ENCODE measurements at regions not wholly inside any gene's neighbourhood (a gene's known extent, or its start where the extent isn't known, plus 50 kb on each side); places are given as distances from the start of the nearest gene placed in this dataset.

DNA sequence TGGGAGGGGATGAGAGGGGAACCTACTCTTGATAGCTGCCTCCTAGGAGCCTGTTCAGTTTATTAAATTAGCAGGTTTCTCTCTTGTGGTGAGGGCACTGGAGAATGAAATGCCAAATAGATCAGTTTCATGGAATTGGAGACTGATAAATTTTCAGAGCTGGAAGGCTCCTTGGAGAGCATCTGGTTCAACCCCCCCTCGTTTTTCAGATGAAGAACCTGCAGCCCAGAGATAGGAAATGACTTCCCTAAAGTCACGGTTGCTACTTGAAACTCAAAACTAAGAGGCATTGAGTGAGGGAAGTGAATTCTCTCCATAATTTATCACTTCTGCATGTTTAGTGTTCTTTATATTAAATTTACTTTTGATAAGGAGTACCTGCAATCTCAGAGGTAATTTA lies 366.0 kb upstream of the CCL2 start:
- TF ChIP-seq EZH2 (IDR thresholded peaks at IDR 0.05; ENCODE audit: borderline replicate concordance, low read depth, low read length, severe bottlenecking) = no peak
- TF ChIP-seq, protein P1, sequence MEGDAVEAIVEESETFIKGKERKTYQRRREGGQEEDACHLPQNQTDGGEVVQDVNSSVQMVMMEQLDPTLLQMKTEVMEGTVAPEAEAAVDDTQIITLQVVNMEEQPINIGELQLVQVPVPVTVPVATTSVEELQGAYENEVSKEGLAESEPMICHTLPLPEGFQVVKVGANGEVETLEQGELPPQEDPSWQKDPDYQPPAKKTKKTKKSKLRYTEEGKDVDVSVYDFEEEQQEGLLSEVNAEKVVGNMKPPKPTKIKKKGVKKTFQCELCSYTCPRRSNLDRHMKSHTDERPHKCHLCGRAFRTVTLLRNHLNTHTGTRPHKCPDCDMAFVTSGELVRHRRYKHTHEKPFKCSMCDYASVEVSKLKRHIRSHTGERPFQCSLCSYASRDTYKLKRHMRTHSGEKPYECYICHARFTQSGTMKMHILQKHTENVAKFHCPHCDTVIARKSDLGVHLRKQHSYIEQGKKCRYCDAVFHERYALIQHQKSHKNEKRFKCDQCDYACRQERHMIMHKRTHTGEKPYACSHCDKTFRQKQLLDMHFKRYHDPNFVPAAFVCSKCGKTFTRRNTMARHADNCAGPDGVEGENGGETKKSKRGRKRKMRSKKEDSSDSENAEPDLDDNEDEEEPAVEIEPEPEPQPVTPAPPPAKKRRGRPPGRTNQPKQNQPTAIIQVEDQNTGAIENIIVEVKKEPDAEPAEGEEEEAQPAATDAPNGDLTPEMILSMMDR (IDR thresholded peaks at IDR 0.05; ENCODE audit: extremely low read depth in 1 of 2, insufficient read depth in 1 of 2, low read depth in 1 of 2, low read length in 2 of 2) = no peak
- TF ChIP-seq POLR2A (IDR thresholded peaks at IDR 0.05; ENCODE audit: low read depth, low read length) = no peak
- TF ChIP-seq POLR2AphosphoS5 (IDR thresholded peaks at IDR 0.05; ENCODE audit: insufficient read depth, low read depth, low read length) = no peak
- no peak for TF ChIP-seq MAX (IDR thresholded peaks at IDR 0.05; ENCODE audit: insufficient read depth, insufficient read length)
- no peak for TF ChIP-seq FOS (IDR thresholded peaks at IDR 0.05; ENCODE audit: borderline replicate concordance, insufficient read depth, low read length)

Data from endothelial cell of umbilical vein (primary cell).